ENCODE measurements at regions not wholly inside any gene's neighbourhood (a gene's known extent, or its start where the extent isn't known, plus 50 kb on each side); places are given as distances from the start of the nearest gene placed in this dataset.

DNA sequence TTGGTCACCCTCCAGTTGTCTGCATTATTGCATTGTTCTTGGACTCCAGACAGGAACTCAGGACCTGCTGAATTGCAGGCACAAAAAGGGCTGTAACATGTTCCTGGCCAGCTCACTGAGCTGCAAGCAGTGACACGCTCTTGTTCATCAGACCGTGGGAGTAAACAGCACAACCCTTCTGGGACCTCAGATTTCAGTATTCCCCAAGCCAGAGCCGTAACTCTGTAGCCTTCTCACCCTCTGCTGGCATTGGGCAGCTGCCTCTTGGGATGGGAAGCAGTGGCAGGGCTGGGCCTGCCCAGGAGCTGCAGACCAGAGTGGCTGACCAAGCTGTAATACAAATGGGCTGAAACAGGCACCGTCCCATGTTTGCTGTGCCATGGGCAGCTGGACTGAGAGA is 607.1 kb upstream of the BCHE start:
- TF ChIP-seq POLR2A (IDR thresholded peaks at IDR 0.05; ENCODE audit: low read depth, low read length) (no peak), POLR2AphosphoS5 (IDR thresholded peaks at IDR 0.05; ENCODE audit: low read depth, low read length) (no peak), TAF1 (IDR thresholded peaks at IDR 0.05; ENCODE audit: low read depth, low read length) (no peak)
